ENCODE measurements at regions not wholly inside any gene's neighbourhood (a gene's known extent, or its start where the extent isn't known, plus 50 kb on each side); places are given as distances from the start of the nearest gene placed in this dataset.

GRCh38 chr2:19677215-19677777 is 224.5 kb downstream of the TTC32 start:
- Histone ChIP-seq H3K9me3 (ENCODE audit: severe bottlenecking) (no peaks in the 10 kb centered on the region), H3K27ac (ENCODE audit: poor library complexity, severe bottlenecking) (no peak overlapping the region), H3K4me3 (ENCODE audit: severe bottlenecking) (no peak overlapping the region), H3K4me1 (ENCODE audit: insufficient read depth, poor library complexity, severe bottlenecking) (no peaks in the 10 kb centered on the region), H3K36me3 (ENCODE audit: low read depth) (no peaks in the 10 kb centered on the region), H3K27me3 (ENCODE audit: insufficient read depth, poor library complexity, severe bottlenecking) (no peaks in the 10 kb centered on the region)
- ATAC-seq (ENCODE audit: low read depth) (no peak), DNase-seq (ENCODE audit: low spot score) (no peak)
- TF ChIP-seq CTCF (IDR thresholded peaks at IDR 0.05; ENCODE audit: poor library complexity, severe bottlenecking): no peak

DNA sequence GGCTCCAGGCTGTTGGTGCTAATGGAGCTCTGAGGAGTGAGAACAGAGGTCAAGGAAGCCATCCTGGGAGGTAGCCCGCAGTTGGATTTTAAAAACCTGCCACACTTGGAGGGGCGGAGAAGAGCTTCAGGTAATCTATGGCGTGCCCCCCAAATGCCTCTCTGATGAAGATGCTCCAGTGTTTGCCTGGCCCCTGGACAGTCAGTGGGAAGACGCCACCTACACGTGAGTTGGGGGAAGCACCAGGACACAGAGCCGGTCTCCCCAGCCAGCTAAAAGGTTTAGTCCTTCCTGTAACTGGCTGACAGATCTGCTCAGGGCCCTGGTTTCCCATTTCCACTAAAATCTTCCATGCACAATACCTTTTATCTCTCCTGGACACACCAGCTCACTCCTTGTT is 225.0 kb downstream of the TTC32 start:
- DNase-seq (ENCODE audit: low spot score): no peak
- H3K27ac ChIP-seq (ENCODE audit: poor library complexity, severe bottlenecking): no peak overlapping the region
- no peak for TF ChIP-seq CTCF (IDR thresholded peaks at IDR 0.05; ENCODE audit: poor library complexity, severe bottlenecking)

GRCh38 chr2:19675856-19676460 is 225.8 kb downstream of the TTC32 start:
- no peaks in the 10 kb centered on the region for H3K27me3 ChIP-seq (ENCODE audit: insufficient read depth, poor library complexity, severe bottlenecking)
- no peak overlapping the region for H3K4me3 ChIP-seq (ENCODE audit: severe bottlenecking)
- H3K4me1 ChIP-seq (ENCODE audit: insufficient read depth, poor library complexity, severe bottlenecking): no peaks in the 10 kb centered on the region
- H3K9me3 ChIP-seq (ENCODE audit: severe bottlenecking): no peaks in the 10 kb centered on the region
- no peak overlapping the region for H3K27ac ChIP-seq (ENCODE audit: poor library complexity, severe bottlenecking)
- no peak for DNase-seq (ENCODE audit: low spot score)
- ATAC-seq (ENCODE audit: low read depth): 0 out of 3 replicates have a peak, but pooled peaks have one; percentile 23
- H3K36me3 ChIP-seq (ENCODE audit: low read depth): no peaks in the 10 kb centered on the region
- TF ChIP-seq CTCF (IDR thresholded peaks at IDR 0.05; ENCODE audit: poor library complexity, severe bottlenecking): no peak

More for the DNA sequence above, 225.0 kb downstream of the TTC32 start:
- H3K4me3 ChIP-seq (ENCODE audit: severe bottlenecking): no peak overlapping the region
- no peaks in the 10 kb centered on the region for H3K9me3 ChIP-seq (ENCODE audit: severe bottlenecking)
- ATAC-seq (ENCODE audit: low read depth): no peak
- H3K36me3 ChIP-seq (ENCODE audit: low read depth): no peaks in the 10 kb centered on the region
- no peaks in the 10 kb centered on the region for H3K27me3 ChIP-seq (ENCODE audit: insufficient read depth, poor library complexity, severe bottlenecking)
- no peaks in the 10 kb centered on the region for H3K4me1 ChIP-seq (ENCODE audit: insufficient read depth, poor library complexity, severe bottlenecking)

GRCh38 chr2:19675003-19675629 is 226.7 kb downstream of the TTC32 start:
- no peaks in the 10 kb centered on the region for H3K4me1 ChIP-seq (ENCODE audit: insufficient read depth, poor library complexity, severe bottlenecking)
- DNase-seq (ENCODE audit: low spot score): no peak
- no peaks in the 10 kb centered on the region for H3K36me3 ChIP-seq (ENCODE audit: low read depth)
- TF ChIP-seq CTCF (IDR thresholded peaks at IDR 0.05; ENCODE audit: poor library complexity, severe bottlenecking): no peak
- no peaks in the 10 kb centered on the region for H3K9me3 ChIP-seq (ENCODE audit: severe bottlenecking)
- ATAC-seq (ENCODE audit: low read depth): no peak
- no peak overlapping the region for H3K27ac ChIP-seq (ENCODE audit: poor library complexity, severe bottlenecking)
- no peaks in the 10 kb centered on the region for H3K27me3 ChIP-seq (ENCODE audit: insufficient read depth, poor library complexity, severe bottlenecking)
- H3K4me3 ChIP-seq (ENCODE audit: severe bottlenecking): no peak overlapping the region

Data from RWPE2 (cell line).